H1 (cell line): ENCODE measurements at regions not wholly inside any gene's neighbourhood (a gene's known extent, or its start where the extent isn't known, plus 50 kb on each side); places are given as distances from the start of the nearest gene placed in this dataset.
A peak's percentile ranks its signal among the peaks of the same experiment; 100 is the strongest.

Experiments used
- CTCF ChIA-PET: fragments of 300-600 bp; sonication (Branson Sonifier 250); formaldehyde crosslinking; loops from one replicate; lab custom pipeline; 2021; ENCODE audit not compliant: partially characterized antibody; lab: Charles Lee
- POLR2A ChIA-PET: fragments of 300-600 bp; sonication (Branson Sonifier 250); formaldehyde crosslinking; loops from one replicate; lab custom pipeline; 2021; ENCODE audit warnings: inconsistent platforms; ENCODE audit not compliant: partially characterized antibody; lab: Charles Lee
- DNase-seq, 2 experiments: peaks; one replicate each; pipeline versions ENCODE4 v3.0.0 to v3.0.0-alpha.2; 2010 to 2022; ENCODE audit warnings: low spot score in 2 of 2, low read depth in 1 of 2, mixed read lengths in 1 of 2
- FAIRE-seq: peaks from 2 replicates; lab custom pipeline; 2011; peaks lifted over from hg19 to GRCh38; lab: Jason Lieb, UNC
- H2AFZ ChIP-seq: 2 replicates; pipeline ENCODE4 v1.8.1; 2012; ENCODE audit warnings: low read length, inconsistent platforms
- H2AK5ac ChIP-seq: 2 replicates; pipeline ENCODE4 v1.6.1; 2013; ENCODE audit warnings: low read depth, low read length
- H2BK120ac ChIP-seq: replicated peaks from 2 replicates; pipeline ENCODE3; 2013; ENCODE audit warnings: low read depth, low read length, inconsistent platforms
- H2BK12ac ChIP-seq: 2 replicates; pipeline ENCODE4 v1.6.1; 2013; ENCODE audit warnings: low read depth, low read length
- H2BK15ac ChIP-seq: 2 replicates; pipeline ENCODE4 v1.6.1; 2013; ENCODE audit warnings: low read length
- H2BK20ac ChIP-seq: 2 replicates; pipeline ENCODE4 v1.6.1; 2013; ENCODE audit warnings: low read length
- H2BK5ac ChIP-seq: 2 replicates; pipeline ENCODE4 v1.6.1; 2013; ENCODE audit warnings: low read depth, low read length
- H3K14ac ChIP-seq: 2 replicates; pipeline ENCODE4 v1.6.1; 2013; ENCODE audit warnings: inconsistent platforms; ENCODE audit not compliant: insufficient read length
- H3K18ac ChIP-seq: 2 replicates; pipeline ENCODE4 v1.6.1; 2013; ENCODE audit warnings: low read length; ENCODE audit errors: extremely low read depth
- H3K23ac ChIP-seq: 2 replicates; pipeline ENCODE4 v1.6.1; 2013; ENCODE audit warnings: inconsistent platforms; ENCODE audit not compliant: insufficient read length
- H3K23me2 ChIP-seq: 2 replicates; pipeline ENCODE4 v1.6.1; 2013; ENCODE audit warnings: low read depth, low read length
- H3K27ac ChIP-seq: 2 replicates; pipeline ENCODE4 v1.6.1; 2011; ENCODE audit warnings: low read depth, low read length, inconsistent platforms
- H3K27me3 ChIP-seq, 4 experiments: replicated peaks in 1 of 4; 1 replicate in 1 of 4; 2 replicates in 3 of 4; pipeline versions ENCODE4 v1.6.1 to v1.8.1; 2011 to 2013; ENCODE audit warnings: low read length in 3 of 4, mild to moderate bottlenecking in 3 of 4, inconsistent platforms in 2 of 4, mixed read lengths in 2 of 4, moderate library complexity in 1 of 4; ENCODE audit not compliant: control insufficient read depth in 3 of 4, insufficient read depth in 3 of 4; ENCODE audit errors: extremely low read depth in 1 of 4
- H3K36me3 ChIP-seq, 4 experiments: 2 replicates each; pipeline versions ENCODE4 v1.6.1 to v1.8.1; 2011 to 2013; ENCODE audit warnings: mild to moderate bottlenecking in 4 of 4, low read length in 3 of 4, moderate library complexity in 2 of 4, control low read depth in 1 of 4, inconsistent platforms in 1 of 4; ENCODE audit not compliant: insufficient read depth in 4 of 4, control insufficient read depth in 2 of 4
- H3K4ac ChIP-seq: replicated peaks from 2 replicates; pipeline ENCODE3; 2013; ENCODE audit warnings: low read length, low read depth, mixed read lengths, inconsistent platforms; ENCODE audit not compliant: insufficient read length
- H3K4me1 ChIP-seq, 4 experiments: replicated peaks in 1 of 4; 1 replicate in 1 of 4; 2 replicates in 3 of 4; pipeline versions ENCODE4 v1.6.1 to v1.8.1; 2011 to 2013; ENCODE audit warnings: low read length in 3 of 4, inconsistent platforms in 2 of 4, mixed read lengths in 1 of 4; ENCODE audit not compliant: insufficient read depth in 4 of 4, control insufficient read depth in 3 of 4
- H3K4me2 ChIP-seq, 2 experiments: 2 replicates each; pipeline versions ENCODE4 v1.6.1 to v1.8.1; 2011 to 2013; ENCODE audit warnings: low read depth in 2 of 2, low read length in 2 of 2, control low read depth in 1 of 2, inconsistent platforms in 1 of 2, mild to moderate bottlenecking in 1 of 2; ENCODE audit not compliant: insufficient read depth in 1 of 2
- H3K4me3 ChIP-seq, 4 experiments: fragments of 200-600, 300-600 bp in 1 of 4; sonication (generic), shearing (Covaris generic), sonication (Bioruptor Twin) in 1 of 4; 2 replicates each; pipeline versions ENCODE4 v1.5.1 to v1.8.1; 2011 to 2016; ENCODE audit warnings: low read length in 4 of 4, low read depth in 3 of 4, control low read depth in 2 of 4, inconsistent platforms in 2 of 4, mild to moderate bottlenecking in 2 of 4, mixed read lengths in 1 of 4, moderate library complexity in 1 of 4; ENCODE audit not compliant: insufficient read depth in 2 of 4; ENCODE audit errors: extremely low read depth in 1 of 4
- H3K56ac ChIP-seq: replicated peaks from 2 replicates; pipeline ENCODE3; 2013; ENCODE audit warnings: low read depth, mild to moderate bottlenecking, mixed read lengths, low read length, inconsistent platforms; ENCODE audit not compliant: insufficient read length
- H3K79me1 ChIP-seq: 2 replicates; pipeline ENCODE4 v1.6.1; 2013; ENCODE audit warnings: low read depth, low read length, control low read depth
- H3K79me2 ChIP-seq, 2 experiments: 2 replicates each; pipeline versions ENCODE4 v1.6.1 to v1.8.1; 2012 to 2013; ENCODE audit warnings: low read length in 2 of 2, mild to moderate bottlenecking in 2 of 2, inconsistent platforms in 1 of 2; ENCODE audit not compliant: insufficient read depth in 2 of 2, control insufficient read depth in 1 of 2
- H3K9ac ChIP-seq, 4 experiments: replicated peaks in 1 of 4; 1 replicate in 1 of 4; 2 replicates in 3 of 4; pipeline versions ENCODE4 v1.6.1 to v1.8.1; 2011 to 2013; ENCODE audit warnings: low read depth in 3 of 4, low read length in 3 of 4, control low read depth in 2 of 4, mild to moderate bottlenecking in 2 of 4, moderate library complexity in 2 of 4, inconsistent platforms in 1 of 4; ENCODE audit errors: extremely low read depth in 1 of 4
- H3K9me3 ChIP-seq, 2 experiments: 2 replicates each; pipeline versions ENCODE4 v1.6.1 to v1.8.1; 2012 to 2013; ENCODE audit warnings: mild to moderate bottlenecking in 2 of 2, moderate library complexity in 2 of 2, control low read depth in 1 of 2, inconsistent platforms in 1 of 2, low read depth in 1 of 2, low read length in 1 of 2, mixed read lengths in 1 of 2; ENCODE audit not compliant: insufficient read depth in 2 of 2
- H4K20me1 ChIP-seq, 2 experiments: replicated peaks in 1 of 2; 2 replicates each; pipeline versions ENCODE3 to v1.8.1; 2011 to 2013; ENCODE audit warnings: inconsistent platforms in 2 of 2, low read length in 2 of 2, mild to moderate bottlenecking in 1 of 2; ENCODE audit not compliant: insufficient read depth in 2 of 2, control insufficient read depth in 1 of 2
- H4K5ac ChIP-seq: 2 replicates; pipeline ENCODE4 v1.6.1; 2013; ENCODE audit warnings: low read length, low read depth, mixed read lengths, inconsistent platforms; ENCODE audit not compliant: insufficient read length
- H4K8ac ChIP-seq: 2 replicates; pipeline ENCODE4 v1.8.0; 2013; ENCODE audit warnings: mild to moderate bottlenecking, moderate library complexity, low read length, inconsistent platforms; ENCODE audit not compliant: insufficient read depth; ENCODE audit errors: extremely low read depth
- H4K91ac ChIP-seq: replicated peaks from 2 replicates; pipeline ENCODE3; 2013; ENCODE audit warnings: low read length, mixed read lengths, inconsistent platforms; ENCODE audit not compliant: insufficient read length
- ATF3 ChIP-seq: IDR thresholded peaks from 2 replicates; pipeline ENCODE4 v1.6.1; 2011; ENCODE audit warnings: low read depth, mild to moderate bottlenecking, low read length; ENCODE audit not compliant: insufficient read depth
- EZH2 ChIP-seq: fragments of 200-600 bp; sonication (generic); IDR thresholded peaks from 2 replicates; pipeline ENCODE4 v1.7.1; 2012; ENCODE audit warnings: low read depth, mild to moderate bottlenecking, moderate library complexity, low read length, inconsistent platforms; ENCODE audit not compliant: severe bottlenecking
- RAD21 ChIP-seq, 2 experiments: IDR thresholded peaks in 1 of 2; conservative IDR thresholded peaks in 1 of 2; 2 replicates each; pipeline ENCODE4 v1.6.1; 2011; ENCODE audit warnings: low read depth in 2 of 2, low read length in 2 of 2, improper control_type of control experiment in 1 of 2, inconsistent platforms in 1 of 2, mild to moderate bottlenecking in 1 of 2, moderate library complexity in 1 of 2
- SIRT6 ChIP-seq: IDR thresholded peaks from one replicate; pipeline ENCODE4 v1.7.1; 2012; ENCODE audit warnings: low read length, inconsistent platforms
- USF2 ChIP-seq: IDR thresholded peaks from 2 replicates; pipeline ENCODE4 v1.6.1; 2011; ENCODE audit warnings: low read length, improper control_type of control experiment
- ZNF274 ChIP-seq: IDR thresholded peaks from 2 replicates; pipeline ENCODE4 v1.7.0; 2012; ENCODE audit warnings: low read length, borderline replicate concordance; ENCODE audit errors: extremely low read depth
- WGBS, 2 experiments: shearing (Covaris generic) in 1 of 2; methylation state at CpG; one replicate each; pipeline versions ENCODE4 v1.1.6 to v1.1.7; 2013 to 2015; ENCODE audit warnings: low lambda C conversion rate in 2 of 2, mixed read lengths in 2 of 2, inconsistent platforms in 1 of 2, low coverage in 1 of 2, missing lambda C conversion rate in 1 of 2; ENCODE audit not compliant: insufficient replicate concordance in 2 of 2, insufficient coverage in 1 of 2, insufficient read length in 1 of 2; ENCODE audit errors: extremely low coverage in 1 of 2, missing lambda C conversion rate in 1 of 2; 5-methylcytosine and 5-hydroxymethylcytosine counted together
- TF ChIP-seq, protein P1 (sequence below): IDR thresholded peaks from 2 replicates; pipeline ENCODE4 v1.6.1; 2012; ENCODE audit warnings: inconsistent platforms

- Histone ChIP-seq H3K18ac (no peak overlapping the region), H3K36me3 (peaks cover 0 to 8% (median 4%) of the 10 kb centered on the region in 4 experiments; a peak in 2 of 8 replicates), H3K56ac (no peak overlapping the region), H4K8ac (no peak overlapping the region), H3K27ac (no peak overlapping the region), H3K4me1 (peaks cover 0 to 9% (median 4%) of the 10 kb centered on the region in 4 experiments; a peak in 2 of 7 replicates), H3K14ac (no peak overlapping the region), H3K4ac (peak overlapping the region; percentile 69), H3K4me3 (no peak overlapping the region), H3K27me3 (no peaks in the 10 kb centered on the region), H2BK120ac (peak overlapping the region; percentile 86), H3K23me2 (no peaks in the 10 kb centered on the region; the same call in 1 of the 2 replicates), H2BK15ac (peak overlapping the region; percentile 98), H2BK12ac (peak overlapping the region; percentile 80; the same call in 1 of the 2 replicates), H3K4me2 (no peak overlapping the region), H3K79me2 (peaks cover 0 to 35% of the 10 kb centered on the region in 2 experiments; a peak in 3 of 4 replicates), H4K91ac (no peak overlapping the region), H2BK20ac (peak overlapping the region; percentile 99; the same call in 1 of the 2 replicates), H4K5ac (peak overlapping the region; percentile 37), H2BK5ac (peak overlapping the region; percentile 62; the same call in 1 of the 2 replicates), H2AK5ac (0 out of 2 replicates have a peak overlapping the region, but pooled peaks have one; percentile 65), H2AFZ (no peak overlapping the region), H4K20me1 (no peaks in the 10 kb centered on the region), H3K9ac (no peak overlapping the region), H3K23ac (no peak overlapping the region), H3K9me3 (no peaks in the 10 kb centered on the region), H3K79me1 (no peaks in the 10 kb centered on the region)
- DNase-seq (no peak), FAIRE-seq (no peak)
- ChIA-PET POLR2A (interaction anchor here (0.6 kb wide), 1 partner anchor 36 kb away, joined by 3 read pairs; no protein-coding TSS in a partner anchor), CTCF (interaction anchor here (0.6 kb wide), 1 partner anchor 442 kb away, joined by 3 read pairs; no protein-coding TSS in a partner anchor)
- WGBS, 2 experiments: 97% methylated on average over 4 of the region's 4 CpGs; no CpG with 5 or more reads in 1 of the 2 experiments
- TF ChIP-seq EZH2: no peak
- TF ChIP-seq, protein P1, sequence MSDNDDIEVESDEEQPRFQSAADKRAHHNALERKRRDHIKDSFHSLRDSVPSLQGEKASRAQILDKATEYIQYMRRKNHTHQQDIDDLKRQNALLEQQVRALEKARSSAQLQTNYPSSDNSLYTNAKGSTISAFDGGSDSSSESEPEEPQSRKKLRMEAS: no peak
- no peak for TF ChIP-seq ATF3
- no peak for TF ChIP-seq SIRT6
- TF ChIP-seq ZNF274: no peak
- TF ChIP-seq USF2: no peak
- TF ChIP-seq RAD21 (IDR thresholded peaks at IDR 0.05 in 1 of 2, conservative IDR thresholded peaks at IDR 0.05 in 1 of 2; ENCODE audit: low read depth in 2 of 2, low read length in 2 of 2): no peak
These were observed 564.2 kb downstream of the HTR7 start for GRCh38 chr10:90293616-90294015.
